ENCODE measurements at regions not wholly inside any gene's neighbourhood (a gene's known extent, or its start where the extent isn't known, plus 50 kb on each side); places are given as distances from the start of the nearest gene placed in this dataset.

DNA sequence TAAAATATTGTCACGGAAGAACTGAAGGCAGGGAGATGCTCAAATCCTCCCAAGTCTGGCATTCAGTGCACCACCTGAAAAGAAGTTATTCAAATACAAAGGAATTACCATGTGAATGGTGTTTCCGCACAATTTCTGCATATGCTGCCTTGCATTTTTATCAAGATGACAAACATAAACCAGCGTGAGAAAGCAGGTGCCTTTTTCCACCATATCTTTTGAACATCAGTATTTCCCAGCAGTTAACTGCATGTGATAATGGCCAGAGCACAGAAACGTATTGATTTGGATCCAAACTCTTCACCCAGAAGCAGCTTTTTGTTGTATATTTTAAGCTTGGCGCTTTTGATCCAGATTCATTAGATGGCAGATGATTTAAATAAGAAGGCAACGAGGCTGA is 808.0 kb downstream of the TLE1 start:
- DNase-seq (ENCODE audit: low spot score) = no peak

DNA sequence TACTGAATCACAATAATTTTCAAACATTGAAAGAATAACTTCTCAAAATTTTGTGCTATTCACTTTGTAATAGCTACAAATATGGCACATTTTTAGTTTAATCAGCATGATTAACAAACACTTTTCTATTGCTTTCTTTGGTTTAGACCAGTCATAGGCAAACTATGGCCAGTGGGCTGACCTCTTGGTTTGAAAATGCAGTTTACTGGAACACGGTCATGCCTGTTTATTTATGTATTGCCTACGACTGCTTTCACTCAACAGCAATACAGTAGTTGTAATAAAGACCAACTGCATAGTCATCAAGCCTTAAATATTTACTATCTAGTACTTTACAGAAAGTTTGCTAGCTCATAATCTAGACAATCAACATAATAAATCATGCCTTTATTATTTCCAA is 810.8 kb downstream of the TLE1 start:
- DNase-seq (ENCODE audit: low spot score) = no peak
- in situ Hi-C loops (cut with MboI; ENCODE audit: low sequenced_read_pairs, unreplicated experiment) = no loop called here
- TF ChIP-seq, protein P1, sequence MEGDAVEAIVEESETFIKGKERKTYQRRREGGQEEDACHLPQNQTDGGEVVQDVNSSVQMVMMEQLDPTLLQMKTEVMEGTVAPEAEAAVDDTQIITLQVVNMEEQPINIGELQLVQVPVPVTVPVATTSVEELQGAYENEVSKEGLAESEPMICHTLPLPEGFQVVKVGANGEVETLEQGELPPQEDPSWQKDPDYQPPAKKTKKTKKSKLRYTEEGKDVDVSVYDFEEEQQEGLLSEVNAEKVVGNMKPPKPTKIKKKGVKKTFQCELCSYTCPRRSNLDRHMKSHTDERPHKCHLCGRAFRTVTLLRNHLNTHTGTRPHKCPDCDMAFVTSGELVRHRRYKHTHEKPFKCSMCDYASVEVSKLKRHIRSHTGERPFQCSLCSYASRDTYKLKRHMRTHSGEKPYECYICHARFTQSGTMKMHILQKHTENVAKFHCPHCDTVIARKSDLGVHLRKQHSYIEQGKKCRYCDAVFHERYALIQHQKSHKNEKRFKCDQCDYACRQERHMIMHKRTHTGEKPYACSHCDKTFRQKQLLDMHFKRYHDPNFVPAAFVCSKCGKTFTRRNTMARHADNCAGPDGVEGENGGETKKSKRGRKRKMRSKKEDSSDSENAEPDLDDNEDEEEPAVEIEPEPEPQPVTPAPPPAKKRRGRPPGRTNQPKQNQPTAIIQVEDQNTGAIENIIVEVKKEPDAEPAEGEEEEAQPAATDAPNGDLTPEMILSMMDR (IDR thresholded peaks at IDR 0.05; ENCODE audit: borderline replicate concordance, control extremely low read depth, extremely low read depth, insufficient read depth, missing control alignments) = no peak

More for the DNA sequence above, 808.0 kb downstream of the TLE1 start:
- in situ Hi-C loops (cut with MboI; ENCODE audit: low sequenced_read_pairs, unreplicated experiment) = no loop called here
- TF ChIP-seq, protein P1 (IDR thresholded peaks at IDR 0.05; ENCODE audit: borderline replicate concordance, control extremely low read depth, extremely low read depth, insufficient read depth, missing control alignments) = no peak

DNA sequence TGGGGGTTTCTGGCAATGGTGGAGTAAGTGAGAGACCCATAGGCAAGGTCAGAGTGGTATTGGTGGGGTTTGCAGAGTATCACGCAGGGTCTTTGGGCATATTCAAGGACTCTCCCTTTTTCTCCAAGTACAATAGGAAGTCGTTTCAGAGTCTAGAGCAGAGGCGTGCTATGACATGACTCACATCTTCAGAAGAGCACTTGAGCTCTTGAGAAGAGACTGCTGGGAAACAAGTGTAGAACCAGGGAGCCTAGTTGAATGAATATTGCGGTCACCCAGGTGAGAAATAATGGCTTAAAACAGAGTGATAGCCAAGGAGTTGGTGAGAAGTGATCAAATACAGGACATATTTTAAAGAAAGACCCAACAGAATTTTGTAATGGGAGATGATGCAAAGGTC is 813.4 kb downstream of the TLE1 start:
- in situ Hi-C loops (cut with MboI; ENCODE audit: low sequenced_read_pairs, unreplicated experiment) = no loop called here
- TF ChIP-seq, protein P1 (IDR thresholded peaks at IDR 0.05; ENCODE audit: borderline replicate concordance, control extremely low read depth, extremely low read depth, insufficient read depth, missing control alignments) = no peak
- no peak for DNase-seq (ENCODE audit: low spot score)

DNA sequence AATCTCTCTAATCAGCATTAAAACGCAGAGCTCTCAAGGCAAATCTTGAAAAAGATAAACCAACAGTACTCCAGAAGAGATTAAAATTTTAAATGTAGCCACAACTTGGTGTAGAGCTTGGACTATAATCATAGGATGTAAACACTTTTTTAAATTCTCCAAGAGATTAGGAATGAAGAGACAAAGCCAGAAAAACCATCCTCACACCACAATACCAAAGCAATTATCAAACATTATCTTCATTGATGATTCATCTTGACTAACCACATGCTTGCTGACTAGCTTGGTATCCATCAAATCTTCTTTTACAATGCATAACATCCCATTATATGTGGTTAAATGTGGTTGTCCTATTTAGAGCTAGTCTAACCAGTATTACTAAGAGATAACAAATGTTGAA is 815.1 kb downstream of the TLE1 start:
- in situ Hi-C loops (cut with MboI; ENCODE audit: low sequenced_read_pairs, unreplicated experiment) = no loop called here
- TF ChIP-seq, protein P1 (IDR thresholded peaks at IDR 0.05; ENCODE audit: borderline replicate concordance, control extremely low read depth, extremely low read depth, insufficient read depth, missing control alignments) = no peak
- DNase-seq (ENCODE audit: low spot score) = no peak

DNA sequence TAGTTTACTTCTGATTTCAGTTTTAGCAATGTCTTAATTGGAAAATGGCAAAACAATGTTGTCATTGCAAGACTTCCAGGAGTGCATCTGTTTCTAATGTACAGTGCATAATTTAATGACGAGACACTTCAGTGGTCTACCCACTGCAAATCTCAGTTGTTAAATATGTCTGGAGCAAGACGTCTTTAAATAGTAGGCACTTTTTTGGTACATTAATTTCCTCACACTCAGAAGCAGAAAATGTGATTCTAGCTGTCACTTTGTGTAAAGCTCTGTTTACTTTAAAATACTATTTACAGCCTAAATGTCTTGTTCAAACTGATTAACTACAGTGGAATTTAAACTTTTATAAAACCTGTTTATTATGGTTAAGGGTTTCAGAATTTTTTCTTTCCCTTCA is 815.5 kb downstream of the TLE1 start:
- TF ChIP-seq, protein P1 (IDR thresholded peaks at IDR 0.05; ENCODE audit: borderline replicate concordance, control extremely low read depth, extremely low read depth, insufficient read depth, missing control alignments) = no peak
- DNase-seq (ENCODE audit: low spot score) = no peak
- in situ Hi-C loops (cut with MboI; ENCODE audit: low sequenced_read_pairs, unreplicated experiment) = no loop called here

DNA sequence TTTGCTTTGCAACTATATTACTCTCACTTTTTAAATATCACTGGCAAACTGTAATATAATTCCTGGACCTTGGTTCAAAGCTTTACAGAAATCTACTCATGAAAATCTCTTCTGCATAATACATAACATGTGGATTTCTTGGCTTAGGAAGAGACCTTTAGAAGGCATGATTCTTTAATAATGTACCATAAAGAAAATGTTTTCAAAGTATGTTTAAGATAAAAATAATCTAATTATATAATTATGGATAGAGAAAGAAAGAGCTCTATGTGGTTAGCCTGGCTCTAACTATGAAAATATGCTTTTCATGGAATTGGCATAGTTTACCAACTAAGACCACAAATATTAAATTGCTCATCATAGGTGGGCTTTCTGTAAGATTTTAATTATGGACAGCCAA is 817.8 kb downstream of the TLE1 start:
- TF ChIP-seq, protein P1 (IDR thresholded peaks at IDR 0.05; ENCODE audit: borderline replicate concordance, control extremely low read depth, extremely low read depth, insufficient read depth, missing control alignments) = no peak
- no peak for DNase-seq (ENCODE audit: low spot score)
- in situ Hi-C loops (cut with MboI; ENCODE audit: low sequenced_read_pairs, unreplicated experiment) = no loop called here

DNA sequence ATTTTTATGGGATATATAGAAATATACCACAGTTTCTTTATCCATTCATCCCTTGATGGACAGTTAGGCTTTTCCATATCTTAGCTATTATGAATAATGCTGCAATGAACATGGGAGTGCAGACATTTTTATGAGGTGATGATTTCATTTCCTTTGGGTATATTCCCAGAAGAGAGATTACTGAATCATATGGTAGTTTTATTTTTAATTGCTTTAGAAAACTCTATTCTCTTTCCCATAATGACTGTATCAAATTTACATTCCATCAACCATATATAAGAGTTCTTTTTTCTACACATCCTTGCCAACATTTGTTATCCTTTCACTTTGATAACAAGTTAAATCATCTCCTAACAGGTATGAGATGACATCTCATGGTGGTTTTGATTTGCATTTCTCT is 821.6 kb downstream of the TLE1 start:
- in situ Hi-C loops (cut with MboI; ENCODE audit: low sequenced_read_pairs, unreplicated experiment) = no loop called here
- TF ChIP-seq, protein P1 (IDR thresholded peaks at IDR 0.05; ENCODE audit: borderline replicate concordance, control extremely low read depth, extremely low read depth, insufficient read depth, missing control alignments) = no peak
- DNase-seq (ENCODE audit: low spot score) = no peak

Measured in GM13976 (cell line).